Mucosa of descending colon (tissue), 3 donors: ENCODE measurements at regions not wholly inside any gene's neighbourhood (a gene's known extent, or its start where the extent isn't known, plus 50 kb on each side); places are given as distances from the start of the nearest gene placed in this dataset.

Experiments
- ATAC-seq: fragments of 200-7000 bp; cut with Tn5 transposase; one replicate; pipeline ENCODE4 v1.9.1; 2020; ENCODE audit warnings: mild to moderate bottlenecking, moderate library complexity
- DNase-seq, 3 donors: peaks; one replicate each; pipeline ENCODE4 v3.0.0-alpha.2; 2020
- H3K36me3 ChIP-seq: fragments of 200-600 bp; one replicate; pipeline ENCODE4 v1.8.0; 2021; ENCODE audit warnings: low read depth, mild to moderate bottlenecking
- H3K4me1 ChIP-seq: fragments of 200-600 bp; one replicate; pipeline ENCODE4 v1.8.0; 2021; ENCODE audit warnings: low read depth, mild to moderate bottlenecking
- H3K4me3 ChIP-seq: fragments of 200-600 bp; one replicate; pipeline ENCODE4 v1.8.0; 2021; ENCODE audit warnings: mild to moderate bottlenecking
- H3K9me3 ChIP-seq: fragments of 200-600 bp; one replicate; pipeline ENCODE4 v1.8.0; 2021; ENCODE audit warnings: mild to moderate bottlenecking
- CTCF ChIP-seq: fragments of 200-600 bp; IDR thresholded peaks from one replicate; pipeline ENCODE4 v1.8.0; 2022; ENCODE audit warnings: antibody characterized with exemption, mild to moderate bottlenecking
- intact Hi-C, 2 donors: fragments of 100-400 bp; cut with DNase I in 1 of 2; cut with micrococcal nuclease in 1 of 2; formaldehyde crosslinking; loops; one replicate each; pipeline versions ENCODE4 v1.11.0 to v1.11.1; 2022; cut with DNase I, micrococcal nuclease
- donor health status: DM: no; HTN: no; CAD: no; lungs with moderate emphysema.
- donor health status: DM: no; HTN: no; CAD: no.
- donor health status: DM: no; HTN: yes; CAD: no.

GRCh38 chr19:27876976-27877512, 1335.9 kb downstream of the UQCRFS1 start:
- ATAC-seq (no peak), DNase-seq (no peak)
- no peaks in the 10 kb centered on the region for H3K36me3 ChIP-seq
- no peak overlapping the region for H3K4me3 ChIP-seq
- peaks cover 12% of the 10 kb centered on the region for H3K9me3 ChIP-seq
- no peak for TF ChIP-seq CTCF
- H3K4me1 ChIP-seq = no peaks in the 10 kb centered on the region
- intact Hi-C loops = no loop called here

GRCh38 chr19:27876489-27876888, 1336.5 kb downstream of the UQCRFS1 start:
- TF ChIP-seq CTCF = no peak
- Histone ChIP-seq H3K4me1 (no peaks in the 10 kb centered on the region), H3K9me3 (peaks cover 11% of the 10 kb centered on the region), H3K4me3 (no peak overlapping the region), H3K36me3 (no peaks in the 10 kb centered on the region)
- DNase-seq (no peak), ATAC-seq (no peak)
- intact Hi-C loops = no loop called here

GRCh38 chr19:27872370-27872769, 1340.6 kb downstream of the UQCRFS1 start:
- Histone ChIP-seq H3K4me1 (no peaks in the 10 kb centered on the region), H3K4me3 (no peak overlapping the region), H3K36me3 (no peaks in the 10 kb centered on the region), H3K9me3 (peaks cover 11% of the 10 kb centered on the region)
- no peak for ATAC-seq
- no peak for TF ChIP-seq CTCF
- intact Hi-C loops = no loop called here
- no peak for DNase-seq

- no peak for TF ChIP-seq CTCF
- H3K4me1 ChIP-seq = no peaks in the 10 kb centered on the region
- ATAC-seq (no peak), DNase-seq (no peak)
- intact Hi-C loops = no loop called here
- no peaks in the 10 kb centered on the region for H3K36me3 ChIP-seq
- H3K4me3 ChIP-seq = no peak overlapping the region
- H3K9me3 ChIP-seq = peaks cover 26% of the 10 kb centered on the region
Observed at GRCh38 chr19:27870293-27870692, 1342.7 kb downstream of the UQCRFS1 start.

GRCh38 chr19:27868007-27868406, 1344.9 kb downstream of the UQCRFS1 start:
- TF ChIP-seq CTCF = no peak
- Histone ChIP-seq H3K4me1 (no peaks in the 10 kb centered on the region), H3K9me3 (peaks cover 22% of the 10 kb centered on the region), H3K36me3 (no peaks in the 10 kb centered on the region), H3K4me3 (no peak overlapping the region)
- DNase-seq (no peak), ATAC-seq (no peak)
- intact Hi-C loops = no loop called here
